ENCODE measurements at regions not wholly inside any gene's neighbourhood (a gene's known extent, or its start where the extent isn't known, plus 50 kb on each side); places are given as distances from the start of the nearest gene placed in this dataset.
"Not testable (repeated sequence)": the region's sequence is repeated elsewhere in the genome, so short reads cannot be mapped to it uniquely, and the experiment has no call there.

DNA sequence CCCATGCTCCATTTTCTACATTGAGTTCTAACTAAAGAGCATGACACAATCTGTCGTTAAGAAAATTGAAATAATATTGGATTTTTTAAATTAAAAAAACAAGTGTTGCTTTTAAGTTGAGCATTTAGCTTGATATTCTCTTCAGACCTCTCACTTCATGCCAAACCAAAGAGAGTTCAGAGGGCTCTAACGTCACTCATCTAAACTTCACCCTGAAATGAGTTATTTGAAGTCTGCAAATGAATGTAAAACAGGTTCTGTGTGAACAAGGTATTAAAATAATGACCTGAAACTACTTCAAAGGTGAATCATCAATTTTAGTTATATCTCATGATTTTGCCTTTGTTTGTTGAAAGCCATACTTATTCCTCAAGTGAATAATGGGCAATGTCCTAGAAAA lies 61.8 kb downstream of the MRPL57 start:
- no peaks in the 10 kb centered on the region for H3K9me3 ChIP-seq (ENCODE audit: control insufficient read depth, low read length)
- no peak overlapping the region for H3K4me3 ChIP-seq (ENCODE audit: insufficient read depth, low read depth, low read length, poor library complexity, severe bottlenecking)
- H3K27ac ChIP-seq (ENCODE audit: insufficient read depth, low read length, poor library complexity, severe bottlenecking) = no peak overlapping the region
- H3K36me3 ChIP-seq (ENCODE audit: control insufficient read depth, insufficient read depth, low read length) = no peaks in the 10 kb centered on the region
- H3K4me1 ChIP-seq (ENCODE audit: control insufficient read depth, insufficient read depth, low read length, poor library complexity, severe bottlenecking) = no peaks in the 10 kb centered on the region
- DNase-seq = no peak
- H3K27me3 ChIP-seq (replicated peaks; ENCODE audit: control insufficient read depth, insufficient read depth, low read length, poor library complexity, severe bottlenecking) = peaks cover 4% of the 10 kb centered on the region

DNA sequence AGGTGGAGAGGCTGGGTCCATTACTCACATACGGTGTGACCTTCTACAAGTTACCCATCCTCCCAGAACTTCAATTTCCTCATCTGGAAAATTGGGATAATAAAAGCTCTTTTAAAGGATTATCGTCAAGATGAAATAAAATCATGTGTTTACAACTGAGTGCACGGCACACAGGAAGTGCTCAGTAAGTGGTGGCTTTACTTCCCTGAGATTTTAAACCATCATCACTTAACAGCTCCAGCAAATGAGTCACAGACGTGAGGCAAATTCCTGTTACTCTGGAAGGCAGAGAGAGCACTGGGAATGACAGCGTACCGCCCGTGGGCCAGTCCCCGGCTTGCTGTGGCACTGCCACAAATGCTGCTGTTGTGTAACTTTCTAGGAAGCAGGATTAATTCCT lies 64.1 kb downstream of the MRPL57 start:
- no peak for DNase-seq
- no peak overlapping the region for H3K4me3 ChIP-seq (ENCODE audit: insufficient read depth, low read depth, low read length, poor library complexity, severe bottlenecking)

DNA sequence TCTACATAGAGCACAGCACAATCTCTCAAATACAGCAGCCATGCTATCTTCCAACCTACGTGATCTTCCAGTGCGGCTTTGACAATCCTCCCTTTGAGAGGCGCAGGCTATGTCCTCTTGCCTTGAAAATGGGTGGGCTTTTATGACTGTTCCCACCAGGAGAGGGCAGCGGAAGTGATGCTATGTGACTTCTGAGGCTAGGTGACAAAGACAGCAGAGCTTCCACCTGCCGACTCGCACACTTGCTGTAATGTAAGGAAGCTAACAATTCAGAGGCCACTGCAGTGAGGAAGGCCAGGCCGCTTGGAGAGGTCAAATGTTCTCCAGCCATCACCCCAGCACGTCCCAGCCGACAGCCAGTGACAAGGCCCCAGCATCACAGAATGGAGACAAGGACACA lies 65.8 kb downstream of the MRPL57 start:
- H3K9me3 ChIP-seq (ENCODE audit: control insufficient read depth, low read length) = no peaks in the 10 kb centered on the region
- H3K36me3 ChIP-seq (ENCODE audit: control insufficient read depth, insufficient read depth, low read length) = no peaks in the 10 kb centered on the region
- peaks cover 4% of the 10 kb centered on the region for H3K27me3 ChIP-seq (replicated peaks; ENCODE audit: control insufficient read depth, insufficient read depth, low read length, poor library complexity, severe bottlenecking)
- DNase-seq = no peak
- H3K4me1 ChIP-seq (ENCODE audit: control insufficient read depth, insufficient read depth, low read length, poor library complexity, severe bottlenecking) = no peaks in the 10 kb centered on the region
- no peak overlapping the region for H3K4me3 ChIP-seq (ENCODE audit: insufficient read depth, low read depth, low read length, poor library complexity, severe bottlenecking)
- no peak overlapping the region for H3K27ac ChIP-seq (ENCODE audit: insufficient read depth, low read length, poor library complexity, severe bottlenecking)

More for the DNA sequence above, 64.1 kb downstream of the MRPL57 start:
- Histone ChIP-seq H3K27me3 (replicated peaks; ENCODE audit: control insufficient read depth, insufficient read depth, low read length, poor library complexity, severe bottlenecking) (peaks cover 4% of the 10 kb centered on the region), H3K36me3 (ENCODE audit: control insufficient read depth, insufficient read depth, low read length) (no peaks in the 10 kb centered on the region), H3K27ac (ENCODE audit: insufficient read depth, low read length, poor library complexity, severe bottlenecking) (no peak overlapping the region), H3K9me3 (ENCODE audit: control insufficient read depth, low read length) (no peaks in the 10 kb centered on the region), H3K4me1 (ENCODE audit: control insufficient read depth, insufficient read depth, low read length, poor library complexity, severe bottlenecking) (no peaks in the 10 kb centered on the region)

DNA sequence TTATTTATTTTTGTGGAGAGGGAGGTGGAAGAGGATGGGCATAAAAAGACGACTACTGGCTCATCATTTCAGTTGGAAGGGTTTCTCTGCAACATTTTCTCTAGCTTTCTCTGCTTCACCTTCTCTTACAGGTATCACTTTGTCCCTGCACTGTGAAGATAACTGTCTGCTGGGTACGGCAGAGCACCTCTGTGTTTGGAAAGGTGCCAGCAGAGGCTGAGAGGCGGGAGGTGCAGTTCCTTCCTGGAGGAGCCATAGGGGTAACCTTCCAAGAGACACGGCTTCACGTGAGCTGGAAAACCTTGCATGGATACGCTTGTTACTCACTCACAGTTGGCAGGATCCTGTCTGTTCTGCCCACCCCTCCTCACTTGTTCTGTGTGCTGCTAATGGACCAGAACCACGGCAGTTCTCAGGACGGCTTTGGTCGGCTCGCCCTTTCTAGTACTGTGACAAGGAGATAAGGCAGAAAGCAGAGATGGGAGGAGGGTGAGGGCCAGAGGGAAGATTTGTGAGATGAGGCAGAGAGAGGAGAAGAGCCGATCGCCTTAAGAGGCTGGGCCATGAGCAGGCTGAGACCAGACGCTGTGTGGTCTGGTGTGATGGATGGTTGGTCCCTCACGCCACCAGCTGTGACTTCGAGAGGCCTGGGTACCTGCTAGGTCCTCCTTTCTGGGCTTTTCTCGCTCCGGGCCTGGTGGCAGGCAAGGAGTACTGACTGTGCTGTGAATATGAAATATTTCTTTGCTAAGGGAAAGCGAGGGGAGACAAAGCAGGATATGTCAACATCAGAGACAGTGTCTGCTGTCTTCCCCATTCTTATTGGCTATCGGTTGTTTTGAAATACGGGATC lies 66.8 kb downstream of the MRPL57 start:
- H3K36me3 ChIP-seq (ENCODE audit: control insufficient read depth, insufficient read depth, low read length) = no peaks in the 10 kb centered on the region
- no peak overlapping the region for H3K27ac ChIP-seq (ENCODE audit: insufficient read depth, low read length, poor library complexity, severe bottlenecking)
- no peaks in the 10 kb centered on the region for H3K9me3 ChIP-seq (ENCODE audit: control insufficient read depth, low read length)
- DNase-seq = no peak
- H3K4me3 ChIP-seq (ENCODE audit: insufficient read depth, low read depth, low read length, poor library complexity, severe bottlenecking) = no peak overlapping the region
- peaks cover 2% of the 10 kb centered on the region for H3K27me3 ChIP-seq (replicated peaks; ENCODE audit: control insufficient read depth, insufficient read depth, low read length, poor library complexity, severe bottlenecking)
- no peaks in the 10 kb centered on the region for H3K4me1 ChIP-seq (ENCODE audit: control insufficient read depth, insufficient read depth, low read length, poor library complexity, severe bottlenecking)

DNA sequence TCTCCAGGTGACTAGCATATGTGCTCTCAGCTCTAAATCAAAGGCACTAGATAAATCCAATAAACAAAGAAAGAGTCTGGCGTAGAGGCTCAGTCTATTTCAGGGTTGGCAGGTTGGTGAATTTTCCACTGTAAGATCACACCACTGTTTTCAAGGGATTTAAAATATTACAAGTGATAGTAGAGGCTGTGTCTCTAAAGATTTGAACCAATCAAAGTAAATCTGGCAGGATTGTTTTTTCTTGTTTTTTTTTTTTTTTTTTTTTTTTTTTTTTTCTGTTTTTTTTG lies 67.4 kb downstream of the MRPL57 start:
- H3K36me3 ChIP-seq (ENCODE audit: control insufficient read depth, insufficient read depth, low read length); H3K9me3 ChIP-seq (ENCODE audit: control insufficient read depth, low read length); H3K27me3 ChIP-seq (replicated peaks; ENCODE audit: control insufficient read depth, insufficient read depth, low read length, poor library complexity, severe bottlenecking); DNase-seq; H3K4me1 ChIP-seq (ENCODE audit: control insufficient read depth, insufficient read depth, low read length, poor library complexity, severe bottlenecking); H3K27ac ChIP-seq (ENCODE audit: insufficient read depth, low read length, poor library complexity, severe bottlenecking); H3K4me3 ChIP-seq (ENCODE audit: insufficient read depth, low read depth, low read length, poor library complexity, severe bottlenecking): not testable (repeated sequence)

DNA sequence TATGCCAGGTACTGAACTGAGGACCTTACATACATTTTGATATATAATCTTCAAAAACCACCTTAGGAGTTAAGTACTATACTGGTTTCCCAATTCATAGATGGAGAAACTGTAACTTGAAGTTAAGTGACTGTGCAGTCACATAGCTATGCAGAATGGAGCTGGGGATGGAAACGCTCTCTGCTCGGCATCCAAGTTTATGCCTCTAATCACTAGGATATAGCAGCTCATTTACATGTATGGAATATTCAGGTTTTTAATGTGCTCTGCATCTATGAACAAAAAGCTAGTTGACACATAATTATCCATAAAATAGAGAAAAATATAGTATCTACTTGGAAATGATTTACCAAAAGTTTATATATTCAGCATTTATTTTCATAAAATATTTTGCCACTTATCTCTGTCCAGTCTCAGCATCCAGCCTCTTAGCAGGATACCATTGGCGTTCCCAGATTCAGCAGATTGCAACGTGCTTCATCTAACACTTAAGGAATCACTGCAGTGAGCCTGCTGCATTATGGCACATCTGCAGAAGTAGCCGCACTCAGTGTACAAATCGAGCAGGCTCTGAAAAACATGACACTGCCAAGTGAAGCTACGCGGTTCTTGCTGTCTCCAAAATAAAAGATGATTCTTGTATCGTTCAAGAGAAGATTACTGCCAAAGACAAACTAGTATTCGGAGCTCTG lies 70.4 kb downstream of the MRPL57 start:
- DNase-seq = no peak
- H3K9me3 ChIP-seq (ENCODE audit: control insufficient read depth, low read length) = no peaks in the 10 kb centered on the region
- no peaks in the 10 kb centered on the region for H3K27me3 ChIP-seq (replicated peaks; ENCODE audit: control insufficient read depth, insufficient read depth, low read length, poor library complexity, severe bottlenecking)
- no peak overlapping the region for H3K27ac ChIP-seq (ENCODE audit: insufficient read depth, low read length, poor library complexity, severe bottlenecking)
- H3K4me3 ChIP-seq (ENCODE audit: insufficient read depth, low read depth, low read length, poor library complexity, severe bottlenecking) = no peak overlapping the region
- H3K4me1 ChIP-seq (ENCODE audit: control insufficient read depth, insufficient read depth, low read length, poor library complexity, severe bottlenecking) = no peaks in the 10 kb centered on the region
- H3K36me3 ChIP-seq (ENCODE audit: control insufficient read depth, insufficient read depth, low read length) = no peaks in the 10 kb centered on the region

DNA sequence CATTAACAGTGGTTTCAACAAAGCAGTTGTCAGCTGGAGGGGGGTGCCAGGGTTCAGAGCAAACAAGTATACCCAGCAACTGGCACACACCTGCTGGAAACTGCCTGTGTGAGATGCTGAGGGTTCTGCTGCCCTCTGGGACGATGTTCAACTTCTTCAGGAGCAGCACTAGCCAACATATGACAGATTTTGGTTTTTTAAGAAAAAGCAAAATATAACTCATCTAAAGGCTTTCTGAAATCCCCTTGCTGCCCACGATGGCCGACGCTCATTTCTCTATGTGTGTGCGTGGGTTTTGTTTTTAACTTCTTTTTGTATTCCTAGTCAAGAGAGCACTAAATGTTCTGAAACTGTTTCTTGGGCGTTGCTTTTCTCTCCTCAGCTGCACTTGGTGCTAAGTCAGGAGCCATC lies 79.9 kb downstream of the MRPL57 start:
- DNase-seq = no peak
- no peaks in the 10 kb centered on the region for H3K9me3 ChIP-seq (ENCODE audit: control insufficient read depth, low read length)
- no peak overlapping the region for H3K27ac ChIP-seq (ENCODE audit: insufficient read depth, low read length, poor library complexity, severe bottlenecking)
- no peaks in the 10 kb centered on the region for H3K27me3 ChIP-seq (replicated peaks; ENCODE audit: control insufficient read depth, insufficient read depth, low read length, poor library complexity, severe bottlenecking)
- H3K36me3 ChIP-seq (ENCODE audit: control insufficient read depth, insufficient read depth, low read length) = no peaks in the 10 kb centered on the region
- H3K4me3 ChIP-seq (ENCODE audit: insufficient read depth, low read depth, low read length, poor library complexity, severe bottlenecking) = no peak overlapping the region
- no peaks in the 10 kb centered on the region for H3K4me1 ChIP-seq (ENCODE audit: control insufficient read depth, insufficient read depth, low read length, poor library complexity, severe bottlenecking)

DNA sequence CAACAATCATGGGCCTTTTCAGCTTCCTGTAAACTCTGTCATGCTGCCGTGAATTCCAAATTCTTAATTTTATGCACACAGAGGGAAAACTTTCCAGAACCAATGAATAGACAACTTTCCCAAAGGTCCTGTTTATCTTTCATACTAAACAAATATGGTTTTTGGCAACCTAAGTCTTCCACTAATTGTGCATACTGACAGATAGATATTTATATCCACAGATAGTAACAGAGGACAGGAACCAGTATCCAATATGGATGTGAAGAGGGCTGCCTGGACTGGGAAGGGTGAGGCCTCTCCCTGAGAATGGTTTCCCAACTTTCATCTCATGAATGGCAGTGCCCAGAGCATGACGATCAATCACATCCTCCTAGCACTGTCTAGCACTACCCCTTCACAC lies 80.4 kb downstream of the MRPL57 start:
- Histone ChIP-seq H3K4me1 (ENCODE audit: control insufficient read depth, insufficient read depth, low read length, poor library complexity, severe bottlenecking) (no peaks in the 10 kb centered on the region), H3K27ac (ENCODE audit: insufficient read depth, low read length, poor library complexity, severe bottlenecking) (no peak overlapping the region), H3K4me3 (ENCODE audit: insufficient read depth, low read depth, low read length, poor library complexity, severe bottlenecking) (no peak overlapping the region), H3K36me3 (ENCODE audit: control insufficient read depth, insufficient read depth, low read length) (no peaks in the 10 kb centered on the region), H3K27me3 (replicated peaks; ENCODE audit: control insufficient read depth, insufficient read depth, low read length, poor library complexity, severe bottlenecking) (no peaks in the 10 kb centered on the region), H3K9me3 (ENCODE audit: control insufficient read depth, low read length) (no peaks in the 10 kb centered on the region)
- DNase-seq = no peak

DNA sequence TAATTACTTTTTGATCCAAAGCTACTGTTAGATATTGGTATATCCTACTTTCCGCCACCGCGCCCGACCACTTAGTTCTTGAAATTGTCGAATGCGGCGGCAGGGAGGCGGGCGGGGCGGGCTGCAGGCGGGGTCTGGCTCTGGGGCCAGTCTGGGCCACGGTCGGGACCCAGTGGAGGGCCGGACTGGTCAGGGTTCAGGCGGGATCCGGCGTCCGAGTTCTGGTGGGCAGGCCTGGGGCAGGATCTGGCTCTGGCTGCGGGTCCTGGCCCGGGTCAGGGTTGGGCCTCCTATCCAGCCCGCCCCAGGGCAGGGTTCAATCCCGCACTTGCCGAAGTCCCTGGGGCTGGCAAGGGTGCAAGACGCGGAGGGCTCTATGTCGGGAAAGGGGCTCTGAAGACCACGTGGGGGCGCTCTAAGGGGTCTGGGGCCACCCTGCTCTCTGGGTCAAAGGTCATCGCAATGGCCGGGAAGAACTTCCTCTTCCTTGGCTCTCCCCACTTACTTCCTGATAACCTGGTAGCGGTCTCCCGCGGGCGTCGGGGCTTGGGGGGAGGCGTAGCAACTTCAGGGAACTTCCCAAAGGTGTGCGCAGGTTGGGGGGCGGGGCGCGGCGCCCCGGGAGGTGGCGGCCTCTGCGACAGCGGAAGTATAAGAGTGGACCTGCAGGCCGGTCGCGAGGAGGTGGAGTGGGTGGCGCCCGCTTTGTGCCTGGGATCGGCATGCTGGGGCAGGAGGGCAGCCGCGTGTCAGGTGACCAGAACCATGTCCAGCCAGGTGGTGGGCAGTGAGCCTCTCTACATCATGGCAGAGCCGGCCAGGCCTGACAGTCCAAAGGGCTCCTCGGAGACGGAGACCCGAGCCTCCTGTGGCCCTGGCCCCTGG lies 83.4 kb downstream of the MRPL57 start:
- no peak for DNase-seq

More for the DNA sequence above, 83.4 kb downstream of the MRPL57 start:
- Histone ChIP-seq H3K4me1 (ENCODE audit: control insufficient read depth, insufficient read depth, low read length, poor library complexity, severe bottlenecking) (no peaks in the 10 kb centered on the region), H3K27ac (ENCODE audit: insufficient read depth, low read length, poor library complexity, severe bottlenecking) (no peak overlapping the region), H3K36me3 (ENCODE audit: control insufficient read depth, insufficient read depth, low read length) (no peaks in the 10 kb centered on the region), H3K4me3 (ENCODE audit: insufficient read depth, low read depth, low read length, poor library complexity, severe bottlenecking) (no peak overlapping the region), H3K27me3 (replicated peaks; ENCODE audit: control insufficient read depth, insufficient read depth, low read length, poor library complexity, severe bottlenecking) (no peaks in the 10 kb centered on the region), H3K9me3 (ENCODE audit: control insufficient read depth, low read length) (no peaks in the 10 kb centered on the region)

All from effector memory CD4-positive, alpha-beta T cell (primary cell).